ENCODE measurements at regions not wholly inside any gene's neighbourhood (a gene's known extent, or its start where the extent isn't known, plus 50 kb on each side); places are given as distances from the start of the nearest gene placed in this dataset.
"Not testable (repeated sequence)": the region's sequence is repeated elsewhere in the genome, so short reads cannot be mapped to it uniquely, and the experiment has no call there.

DNA sequence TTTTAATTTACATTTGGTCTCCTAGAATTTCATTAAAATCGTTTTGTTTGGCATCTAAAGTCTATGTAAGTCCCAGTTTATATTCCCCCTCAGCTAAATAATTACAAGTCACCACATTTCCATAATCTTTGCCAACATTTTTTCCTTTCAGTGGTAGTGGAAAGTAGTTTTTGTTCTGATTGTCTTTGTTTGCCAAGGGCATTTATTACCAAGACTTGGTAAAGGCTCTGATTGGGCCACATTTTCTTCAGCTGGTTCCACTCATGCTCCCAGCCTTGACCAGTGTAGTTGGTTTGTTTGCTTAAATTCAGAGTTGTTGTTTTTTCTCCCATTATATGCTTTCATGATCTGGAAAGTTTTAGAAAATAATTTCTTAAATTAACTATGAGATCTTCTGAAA is 153.4 kb upstream of the MME start:
- intact Hi-C loops (cut with DNase I): no loop called here
- ATAC-seq: no peak
- no peak for DNase-seq

GRCh38 chr3:154921351-154921750 is 158.8 kb upstream of the MME start:
- intact Hi-C loops (cut with DNase I): no loop called here
- ATAC-seq: no peak
- no peak for DNase-seq

DNA sequence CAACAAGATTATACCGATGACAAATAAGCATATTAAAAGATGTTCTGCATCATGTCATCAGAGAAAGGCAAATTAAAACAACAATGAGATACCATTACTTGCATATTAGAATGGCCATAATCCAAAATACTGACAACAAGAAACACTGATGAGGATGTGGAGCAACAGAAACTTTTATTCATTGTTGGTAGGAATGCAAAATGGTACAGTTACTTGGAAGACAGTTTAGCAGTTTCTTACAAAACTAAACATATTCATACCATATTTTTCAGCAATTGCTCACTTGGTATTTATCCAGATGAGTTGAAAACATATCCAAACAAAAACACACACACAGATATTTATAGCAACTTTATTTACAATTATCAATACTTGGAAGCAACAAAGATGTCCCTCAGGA is 160.9 kb upstream of the MME start:
- DNase-seq: no peak
- ATAC-seq: no peak
- intact Hi-C loops (cut with DNase I): no loop called here

- intact Hi-C loops (cut with DNase I): no loop called here
- ATAC-seq (no peak), DNase-seq (no peak)
These were observed 175.8 kb upstream of the MME start for GRCh38 chr3:154904328-154904727.

GRCh38 chr3:154902495-154902894 is 177.6 kb upstream of the MME start:
- DNase-seq; intact Hi-C loops (cut with DNase I); ATAC-seq: not testable (repeated sequence)

DNA sequence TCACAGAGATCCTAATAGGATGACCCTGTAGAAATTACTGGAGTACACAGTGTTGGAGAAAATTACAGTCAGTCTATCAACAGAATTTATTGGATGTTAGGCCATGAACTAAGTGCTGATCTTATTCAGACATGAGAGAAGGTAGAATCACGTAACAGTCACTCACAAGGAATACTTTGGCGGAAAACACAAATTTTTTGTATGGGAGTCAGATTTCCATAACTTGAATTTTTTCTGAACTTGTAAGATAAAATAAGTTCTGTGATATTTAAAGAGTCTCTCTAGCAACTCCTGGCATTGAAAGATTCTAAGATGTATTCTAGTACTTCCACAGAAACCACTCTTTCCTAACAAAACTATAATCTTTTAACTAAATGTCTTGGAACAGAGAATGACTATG is 178.8 kb upstream of the MME start:
- intact Hi-C loops (cut with DNase I): no loop called here
- DNase-seq: no peak
- ATAC-seq: peak in 1 of 2 donors; percentile 42

DNA sequence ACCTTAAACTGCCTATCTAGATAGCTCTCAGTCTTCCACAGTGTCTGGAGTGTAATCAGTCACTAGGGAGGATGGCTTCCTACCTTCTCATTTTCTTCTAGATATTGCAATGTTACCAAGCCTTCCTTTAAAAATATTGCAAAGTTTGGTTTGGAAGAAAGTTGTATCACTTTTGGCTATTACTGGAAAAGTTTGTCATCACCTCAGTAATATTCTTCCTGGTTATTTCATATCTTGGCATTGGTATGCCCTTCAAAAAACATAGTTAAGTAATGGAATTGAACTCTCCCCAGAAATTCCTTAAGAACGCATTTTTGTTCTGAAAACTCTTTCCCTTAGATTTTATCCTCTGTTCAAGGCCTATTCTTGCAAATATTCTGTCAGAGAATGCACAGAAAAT is 179.3 kb upstream of the MME start:
- intact Hi-C loops (cut with DNase I): no loop called here
- DNase-seq: no peak
- peak; percentile 38 to 74 for ATAC-seq

DNA sequence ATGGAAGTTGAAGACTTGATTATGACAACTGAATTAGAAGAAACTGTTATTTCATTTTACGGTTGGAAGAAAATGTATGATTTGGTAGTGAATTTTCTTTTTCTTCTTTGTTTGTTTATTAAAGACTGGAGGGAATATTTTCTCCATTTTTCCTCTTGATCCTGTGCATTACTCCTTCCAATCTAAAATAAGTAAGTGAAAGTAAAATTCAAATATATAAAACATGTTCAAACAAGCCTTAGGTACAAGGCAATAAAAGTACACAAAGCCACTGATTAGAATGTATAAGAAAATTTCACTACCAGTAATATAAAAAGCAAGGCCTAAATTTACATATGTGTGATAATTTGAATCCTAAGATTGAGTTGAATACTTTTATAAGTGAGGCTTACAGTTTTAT is 181.2 kb upstream of the MME start:
- ATAC-seq: no peak

DNA sequence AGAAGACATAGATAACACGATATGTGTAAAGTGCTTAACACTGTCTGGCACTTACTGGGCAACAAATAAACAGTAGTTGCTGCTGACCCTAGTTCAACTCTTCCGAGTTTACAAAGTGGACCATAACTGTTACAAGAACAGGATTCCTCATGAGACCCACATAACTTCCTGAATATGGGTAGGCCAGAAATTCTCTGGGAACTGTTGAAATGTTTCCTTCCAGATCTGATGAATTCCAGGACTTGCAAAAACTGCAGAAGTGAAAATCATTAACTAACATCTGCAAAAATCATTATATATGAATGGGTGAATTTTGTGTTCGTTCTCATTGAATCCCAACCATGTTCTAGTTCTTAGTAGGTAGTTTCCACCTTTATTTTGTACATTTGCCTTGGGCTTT is 181.7 kb upstream of the MME start:
- peak; percentile 34 to 73 for ATAC-seq
- intact Hi-C loops (cut with DNase I): no loop called here
- no peak for DNase-seq

More for the DNA sequence above, 181.2 kb upstream of the MME start:
- DNase-seq: no peak
- intact Hi-C loops (cut with DNase I): no loop called here

DNA sequence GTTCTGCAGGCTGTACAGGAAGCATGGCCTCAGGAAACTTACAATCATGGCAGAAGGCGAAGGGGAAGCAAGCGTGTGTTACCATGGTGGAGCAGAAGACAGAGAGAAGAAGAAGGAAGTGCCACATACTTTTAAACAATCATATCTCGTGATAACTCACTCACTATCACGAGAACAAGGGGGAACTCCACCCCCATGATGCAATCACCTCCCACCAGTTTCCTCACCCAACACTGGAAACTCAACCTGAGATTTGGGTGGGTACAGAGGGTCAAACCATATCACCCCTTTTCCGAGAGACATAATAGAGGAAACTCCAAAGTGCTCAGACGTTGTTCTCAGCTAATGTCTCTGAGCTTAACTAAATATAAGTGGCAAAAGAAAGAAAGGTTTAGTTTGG is 186.3 kb upstream of the MME start:
- ATAC-seq (no peak), DNase-seq (no peak)
- intact Hi-C loops (cut with DNase I): no loop called here

- ATAC-seq: no peak
- intact Hi-C loops (cut with DNase I): no loop called here
These were observed 190.9 kb upstream of the MME start for GRCh38 chr3:154889227-154889634.

DNA sequence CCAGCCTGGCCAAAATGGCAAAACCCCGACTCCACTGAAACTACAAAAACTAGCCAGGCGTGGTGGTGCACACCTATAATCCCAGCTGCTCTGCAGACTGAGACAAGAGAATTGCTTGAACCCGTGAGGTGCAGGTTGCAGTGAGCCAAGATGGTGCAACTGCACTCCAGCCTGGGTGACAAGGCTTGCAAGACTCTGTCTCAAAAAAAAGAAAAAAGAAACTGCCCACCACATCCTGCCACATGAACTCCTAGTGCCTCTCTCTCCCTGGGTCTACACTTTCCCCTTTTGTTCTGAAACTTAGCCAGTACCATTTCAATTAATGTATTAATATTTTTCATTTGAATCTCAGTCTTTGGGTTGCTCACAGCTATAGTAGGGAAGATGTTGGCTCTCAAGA is 192.2 kb upstream of the MME start:
- DNase-seq (no peak), ATAC-seq (no peak)
- intact Hi-C loops (cut with DNase I): no loop called here

More at GRCh38 chr3:154889227-154889634, 190.9 kb upstream of the MME start:
- no peak for DNase-seq

DNA sequence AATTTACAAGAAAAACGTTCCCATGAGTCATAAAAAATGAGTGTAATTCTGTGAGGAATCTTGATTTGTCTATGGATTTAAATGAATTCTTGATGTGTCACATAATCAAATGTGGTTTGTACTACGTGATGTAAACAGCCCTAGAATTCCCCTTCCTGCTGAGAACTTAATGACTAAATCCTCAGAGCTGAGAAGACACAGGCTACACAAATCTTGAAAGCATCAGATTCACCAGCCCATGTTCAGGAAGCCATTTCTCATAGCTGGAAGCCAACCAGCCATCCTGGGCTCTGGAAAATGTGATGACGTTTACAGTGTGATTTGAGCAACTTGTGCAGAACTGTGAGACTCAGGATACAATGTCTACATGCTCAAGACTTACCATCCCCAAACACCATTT is 193.7 kb upstream of the MME start:
- DNase-seq: no peak
- intact Hi-C loops (cut with DNase I): no loop called here

GRCh38 chr3:154885418-154885817 is 194.7 kb upstream of the MME start:
- DNase-seq (no peak), ATAC-seq (no peak)
- intact Hi-C loops (cut with DNase I): no loop called here

More for the DNA sequence above, 193.7 kb upstream of the MME start:
- peak in 1 of 2 donors; percentile 74 for ATAC-seq

GRCh38 chr3:154884952-154885351 is 195.2 kb upstream of the MME start:
- intact Hi-C loops (cut with DNase I): no loop called here
- ATAC-seq (no peak), DNase-seq (no peak)

GRCh38 chr3:154875142-154875541 is 205.0 kb upstream of the MME start:
- intact Hi-C loops (cut with DNase I): no loop called here
- ATAC-seq (no peak), DNase-seq (no peak)

- ATAC-seq (no peak), DNase-seq (no peak)
- intact Hi-C loops (cut with DNase I): no loop called here
These were observed 207.4 kb upstream of the MME start for GRCh38 chr3:154872696-154873095.

GRCh38 chr3:154872074-154872473 is 208.0 kb upstream of the MME start:
- ATAC-seq (no peak), DNase-seq (no peak)
- intact Hi-C loops (cut with DNase I): no loop called here

DNA sequence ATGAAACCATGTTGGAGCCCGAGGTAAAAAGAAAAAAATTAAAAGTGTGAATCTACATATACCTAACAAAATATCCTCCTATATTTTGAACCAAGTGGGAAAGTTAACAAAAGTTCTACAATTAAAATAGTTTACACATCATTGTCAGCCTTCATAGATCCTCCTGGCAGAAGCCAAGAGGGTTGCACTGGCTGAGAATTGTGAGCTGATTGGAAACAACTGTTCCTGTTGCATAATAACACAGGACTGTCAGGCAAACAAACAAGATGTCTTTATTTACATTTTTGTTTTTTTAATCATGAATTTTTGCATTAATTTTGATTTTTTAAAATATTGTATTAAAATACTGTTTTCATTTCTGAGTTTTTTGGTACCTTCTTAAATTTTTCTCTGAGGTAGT is 215.2 kb upstream of the MME start:
- intact Hi-C loops (cut with DNase I): no loop called here
- ATAC-seq: no peak

GRCh38 chr3:154862265-154862664 is 217.9 kb upstream of the MME start:
- DNase-seq (no peak), ATAC-seq (no peak)
- intact Hi-C loops (cut with DNase I): no loop called here

More for the DNA sequence above, 215.2 kb upstream of the MME start:
- DNase-seq: no peak

DNA sequence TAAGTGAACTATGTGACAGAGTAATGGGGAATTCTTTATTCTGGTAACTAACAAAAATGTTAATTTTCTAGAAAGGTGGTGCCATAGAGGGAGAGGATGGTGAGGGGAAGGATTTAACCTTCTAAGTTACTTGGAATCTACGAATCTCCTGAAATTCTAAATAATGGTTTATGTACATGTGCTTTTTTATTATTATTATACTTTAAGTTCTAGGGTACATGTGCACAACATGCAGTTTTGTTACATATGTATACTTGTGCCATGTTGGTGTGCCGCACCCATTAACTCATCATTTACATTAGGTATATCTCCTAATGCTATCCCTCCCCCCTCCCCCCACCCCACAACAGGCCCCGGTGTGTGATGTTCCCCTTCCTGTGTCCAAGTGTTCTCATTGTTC is 227.1 kb upstream of the MME start:
- DNase-seq; ATAC-seq; intact Hi-C loops (cut with DNase I): not testable (repeated sequence)

GRCh38 chr3:154852515-154852914 is 227.6 kb upstream of the MME start:
- intact Hi-C loops (cut with DNase I): no loop called here
- ATAC-seq (no peak), DNase-seq (no peak)
